ENCODE measurements at regions not wholly inside any gene's neighbourhood (a gene's known extent, or its start where the extent isn't known, plus 50 kb on each side); places are given as distances from the start of the nearest gene placed in this dataset.

DNA sequence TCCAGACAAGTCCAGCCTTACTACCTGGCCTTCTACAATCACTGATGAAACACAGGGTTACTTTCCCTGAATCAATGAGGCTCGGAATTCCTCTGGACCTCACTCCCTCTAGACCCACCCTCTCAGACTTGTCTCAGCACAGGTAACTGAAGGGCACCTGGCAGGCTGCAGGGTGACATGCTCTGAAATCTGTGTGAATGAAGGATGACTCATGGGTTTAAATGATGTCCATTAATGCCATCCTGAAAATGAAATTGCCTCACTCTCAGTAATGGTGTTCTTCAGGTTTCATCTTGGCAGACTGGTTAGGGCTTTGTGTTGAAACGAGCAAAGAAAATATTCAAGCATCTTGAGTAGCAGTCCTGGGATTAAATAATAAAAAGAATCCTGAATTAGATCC, 134.4 kb downstream of the MAF start:
- peaks cover 22% of the 10 kb centered on the region for H3K9me3 ChIP-seq (ENCODE audit: control insufficient read depth, insufficient read depth, low read length)
- H4K8ac ChIP-seq (ENCODE audit: low read depth in 2 of 2, low read length in 2 of 2) = no peak overlapping the region
- H2AFZ ChIP-seq (replicated peaks; ENCODE audit: low read length, poor library complexity) = no peak overlapping the region
- no peak for ATAC-seq (ENCODE audit: low read depth)
- no peak for DNase-seq
- WGBS, 2 experiments (ENCODE audit: extremely low coverage in 2 of 2, insufficient read length in 1 of 2) = no CpG with 5 or more reads among the region's 2 CpGs
- H4K20me1 ChIP-seq (ENCODE audit: insufficient read depth, low read length) = no peaks in the 10 kb centered on the region
- H2BK5ac ChIP-seq (ENCODE audit: low read depth, low read length, poor library complexity, severe bottlenecking) = no peak overlapping the region
- H2AK5ac ChIP-seq (ENCODE audit: low read depth, low read length) = no peak overlapping the region
- no peak overlapping the region for H3K4me2 ChIP-seq (ENCODE audit: low read depth, low read length)
- H4K5ac ChIP-seq (ENCODE audit: low read depth, low read length) = no peak overlapping the region
- no peak overlapping the region for H3K56ac ChIP-seq (ENCODE audit: extremely low read depth, insufficient read depth, low read length)
- H2BK120ac ChIP-seq (ENCODE audit: low read depth, low read length) = no peak overlapping the region
- H2BK15ac ChIP-seq (ENCODE audit: low read depth, low read length) = no peak overlapping the region
- H3K4me3 ChIP-seq (ENCODE audit: insufficient read depth, low read depth, low read length) = no peak overlapping the region
- POLR2A ChIA-PET (ENCODE audit: unreplicated experiment) = no interaction called here
- in situ Hi-C loops (cut with MboI; ENCODE audit: low sequenced_read_pairs) = no loop called here
- H2BK20ac ChIP-seq (ENCODE audit: low read depth, low read length) = no peak overlapping the region
- H2AK9ac ChIP-seq (replicated peaks; ENCODE audit: low read depth, low read length, poor library complexity) = no peak overlapping the region
- no peak overlapping the region for H3K9ac ChIP-seq (ENCODE audit: low read depth, low read length)
- no peak overlapping the region for H3K18ac ChIP-seq (ENCODE audit: low read depth, low read length)
- H4K91ac ChIP-seq (ENCODE audit: insufficient read depth, low read depth, low read length) = no peak overlapping the region
- H3K27ac ChIP-seq (ENCODE audit: insufficient read depth, low read length) = no peak overlapping the region
- H3K36me3 ChIP-seq (ENCODE audit: control insufficient read depth, insufficient read depth, low read length) = no peaks in the 10 kb centered on the region
- dilution Hi-C loops (cut with HindIII; ENCODE audit: low sequenced_read_pairs, unreplicated experiment) = no loop called here
- intact Hi-C loops (cut with micrococcal nuclease) = no loop called here
- no peaks in the 10 kb centered on the region for H3K27me3 ChIP-seq (ENCODE audit: control insufficient read depth, insufficient read depth, low read length)
- H3K79me1 ChIP-seq (ENCODE audit: low read depth in 1 of 2, low read length in 2 of 2) = no peaks in the 10 kb centered on the region
- BruUV-seq (replicated peaks) = no TSS peak
- CTCF ChIA-PET = no interaction called here
- H3K23ac ChIP-seq (ENCODE audit: low read depth, low read length) = no peak overlapping the region
- no peak overlapping the region for H3K4ac ChIP-seq (ENCODE audit: low read depth, low read length)
- no peak overlapping the region for H3K14ac ChIP-seq (replicated peaks; ENCODE audit: low read depth, low read length)
- no peaks in the 10 kb centered on the region for H3K9me1 ChIP-seq (ENCODE audit: insufficient read depth, low read length)
- no peaks in the 10 kb centered on the region for H3K4me1 ChIP-seq (ENCODE audit: control insufficient read depth, insufficient read depth, low read length)
- no peak for TF ChIP-seq SMC3 (IDR thresholded peaks at IDR 0.05; ENCODE audit: low read depth, low read length)
